SK-N-SH (cell line): ENCODE measurements at regions not wholly inside any gene's neighbourhood (a gene's known extent, or its start where the extent isn't known, plus 50 kb on each side); places are given as distances from the start of the nearest gene placed in this dataset.
"Not testable (repeated sequence)": the region's sequence is repeated elsewhere in the genome, so short reads cannot be mapped to it uniquely, and the experiment has no call there.

Experiments used
- CTCF ChIP-seq: fragments of 200-600 bp; sonication (generic); IDR thresholded peaks from 2 replicates; pipeline ENCODE4 v1.6.1; 2017; ENCODE audit warnings: antibody characterized with exemption, mild to moderate bottlenecking, moderate library complexity
- ELF1 ChIP-seq: IDR thresholded peaks from 2 replicates; pipeline ENCODE4 v1.4.0; 2012
- EP300 ChIP-seq, 2 experiments: IDR thresholded peaks; 2 replicates each; pipeline versions ENCODE4 v1.4.0 to v1.6.1; 2012; ENCODE audit warnings: borderline replicate concordance in 1 of 2, low read depth in 1 of 2, low read length in 1 of 2
- MEF2A ChIP-seq: IDR thresholded peaks from 2 replicates; pipeline ENCODE4 v1.4.0; 2012; ENCODE audit warnings: low read depth, borderline replicate concordance
- NRF1 ChIP-seq: IDR thresholded peaks from 2 replicates; pipeline ENCODE4 v1.6.1; 2012; ENCODE audit warnings: low read depth, mild to moderate bottlenecking, low read length
- POLR2AphosphoS5 ChIP-seq: IDR thresholded peaks from 2 replicates; pipeline ENCODE4 v1.6.1; 2012; ENCODE audit warnings: low read depth, low read length
- RCOR1 ChIP-seq: fragments of 150-350 bp; IDR thresholded peaks from 2 replicates; pipeline ENCODE4 v1.6.1; 2017; ENCODE audit warnings: antibody characterized with exemption, low read length
- RXRA ChIP-seq: IDR thresholded peaks from 2 replicates; pipeline ENCODE4 v1.4.0; 2012; ENCODE audit warnings: low read depth, mild to moderate bottlenecking, borderline replicate concordance
- SIN3A ChIP-seq: IDR thresholded peaks from 2 replicates; pipeline ENCODE4 v1.6.1; 2012; ENCODE audit warnings: low read depth, mild to moderate bottlenecking, low read length, moderate library complexity, borderline replicate concordance
- TEAD4 ChIP-seq: IDR thresholded peaks from 2 replicates; pipeline ENCODE4 v1.4.0; 2012; ENCODE audit warnings: mild to moderate bottlenecking, borderline replicate concordance; ENCODE audit not compliant: insufficient read depth
- TF ChIP-seq, protein P1 (sequence below): IDR thresholded peaks from 2 replicates; pipeline ENCODE4 v1.6.1; 2012; ENCODE audit warnings: mild to moderate bottlenecking, low read depth, low read length, moderate library complexity
- TF ChIP-seq, protein P2 (sequence below): IDR thresholded peaks from 2 replicates; pipeline ENCODE4 v1.4.0; 2012; ENCODE audit warnings: low read depth, borderline replicate concordance

GRCh38 chr6:12549445-12549844 is 167.1 kb upstream of the PHACTR1 start:
- TF ChIP-seq CTCF; ELF1; POLR2AphosphoS5; EP300 (IDR thresholded peaks at IDR 0.05; ENCODE audit: borderline replicate concordance in 1 of 2, low read depth in 1 of 2, low read length in 1 of 2); NRF1; TEAD4; SIN3A; RCOR1; MEF2A; RXRA: not testable (repeated sequence)
- TF ChIP-seq, protein P1, sequence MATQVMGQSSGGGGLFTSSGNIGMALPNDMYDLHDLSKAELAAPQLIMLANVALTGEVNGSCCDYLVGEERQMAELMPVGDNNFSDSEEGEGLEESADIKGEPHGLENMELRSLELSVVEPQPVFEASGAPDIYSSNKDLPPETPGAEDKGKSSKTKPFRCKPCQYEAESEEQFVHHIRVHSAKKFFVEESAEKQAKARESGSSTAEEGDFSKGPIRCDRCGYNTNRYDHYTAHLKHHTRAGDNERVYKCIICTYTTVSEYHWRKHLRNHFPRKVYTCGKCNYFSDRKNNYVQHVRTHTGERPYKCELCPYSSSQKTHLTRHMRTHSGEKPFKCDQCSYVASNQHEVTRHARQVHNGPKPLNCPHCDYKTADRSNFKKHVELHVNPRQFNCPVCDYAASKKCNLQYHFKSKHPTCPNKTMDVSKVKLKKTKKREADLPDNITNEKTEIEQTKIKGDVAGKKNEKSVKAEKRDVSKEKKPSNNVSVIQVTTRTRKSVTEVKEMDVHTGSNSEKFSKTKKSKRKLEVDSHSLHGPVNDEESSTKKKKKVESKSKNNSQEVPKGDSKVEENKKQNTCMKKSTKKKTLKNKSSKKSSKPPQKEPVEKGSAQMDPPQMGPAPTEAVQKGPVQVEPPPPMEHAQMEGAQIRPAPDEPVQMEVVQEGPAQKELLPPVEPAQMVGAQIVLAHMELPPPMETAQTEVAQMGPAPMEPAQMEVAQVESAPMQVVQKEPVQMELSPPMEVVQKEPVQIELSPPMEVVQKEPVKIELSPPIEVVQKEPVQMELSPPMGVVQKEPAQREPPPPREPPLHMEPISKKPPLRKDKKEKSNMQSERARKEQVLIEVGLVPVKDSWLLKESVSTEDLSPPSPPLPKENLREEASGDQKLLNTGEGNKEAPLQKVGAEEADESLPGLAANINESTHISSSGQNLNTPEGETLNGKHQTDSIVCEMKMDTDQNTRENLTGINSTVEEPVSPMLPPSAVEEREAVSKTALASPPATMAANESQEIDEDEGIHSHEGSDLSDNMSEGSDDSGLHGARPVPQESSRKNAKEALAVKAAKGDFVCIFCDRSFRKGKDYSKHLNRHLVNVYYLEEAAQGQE = not testable (repeated sequence)
- TF ChIP-seq, protein P2, sequence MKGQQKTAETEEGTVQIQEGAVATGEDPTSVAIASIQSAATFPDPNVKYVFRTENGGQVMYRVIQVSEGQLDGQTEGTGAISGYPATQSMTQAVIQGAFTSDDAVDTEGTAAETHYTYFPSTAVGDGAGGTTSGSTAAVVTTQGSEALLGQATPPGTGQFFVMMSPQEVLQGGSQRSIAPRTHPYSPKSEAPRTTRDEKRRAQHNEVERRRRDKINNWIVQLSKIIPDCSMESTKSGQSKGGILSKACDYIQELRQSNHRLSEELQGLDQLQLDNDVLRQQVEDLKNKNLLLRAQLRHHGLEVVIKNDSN = not testable (repeated sequence)
